ENCODE measurements at regions not wholly inside any gene's neighbourhood (a gene's known extent, or its start where the extent isn't known, plus 50 kb on each side); places are given as distances from the start of the nearest gene placed in this dataset.
"Not testable (repeated sequence)": the region's sequence is repeated elsewhere in the genome, so short reads cannot be mapped to it uniquely, and the experiment has no call there.

GRCh38 chr20:26373066-26373465 lies 676.4 kb upstream of the ZNF337 start:
- peaks cover 75% of the 10 kb centered on the region for H3K9me3 Mint-ChIP-seq
- not testable (repeated sequence) for DNase-seq; H3K4me1 Mint-ChIP-seq; H3K27ac Mint-ChIP-seq; H3K4me3 Mint-ChIP-seq; H3K36me3 Mint-ChIP-seq (ENCODE audit: low read depth); H3K27me3 Mint-ChIP-seq (ENCODE audit: low read depth, poor library complexity)

GRCh38 chr20:26354511-26354910 lies 657.9 kb upstream of the ZNF337 start:
- no peaks in the 10 kb centered on the region for H3K36me3 Mint-ChIP-seq (ENCODE audit: low read depth)
- no peak overlapping the region for H3K27ac Mint-ChIP-seq
- H3K9me3 Mint-ChIP-seq: peaks cover 78% of the 10 kb centered on the region
- no peak for DNase-seq
- H3K4me1 Mint-ChIP-seq: no peaks in the 10 kb centered on the region
- TF ChIP-seq CTCF (IDR thresholded peaks at IDR 0.05): no peak
- H3K4me3 Mint-ChIP-seq: no peak overlapping the region
- H3K27me3 Mint-ChIP-seq (ENCODE audit: low read depth, poor library complexity): no peaks in the 10 kb centered on the region

- Mint-ChIP-seq H3K27ac (no peak overlapping the region), H3K4me3 (no peak overlapping the region), H3K36me3 (ENCODE audit: low read depth) (no peaks in the 10 kb centered on the region), H3K9me3 (peaks cover 77% of the 10 kb centered on the region), H3K27me3 (ENCODE audit: low read depth, poor library complexity) (no peaks in the 10 kb centered on the region), H3K4me1 (no peaks in the 10 kb centered on the region)
- no peak for DNase-seq
- no peak for TF ChIP-seq CTCF (IDR thresholded peaks at IDR 0.05)
Measured at GRCh38 chr20:26347396-26347795, 650.7 kb upstream of the ZNF337 start.

- not testable (repeated sequence) for DNase-seq; H3K4me3 Mint-ChIP-seq; H3K27me3 Mint-ChIP-seq (ENCODE audit: low read depth, poor library complexity); H3K4me1 Mint-ChIP-seq; H3K36me3 Mint-ChIP-seq (ENCODE audit: low read depth); H3K27ac Mint-ChIP-seq
- peaks cover 55% of the 10 kb centered on the region for H3K9me3 Mint-ChIP-seq
Measured at GRCh38 chr20:26340460-26341065, 643.9 kb upstream of the ZNF337 start.

GRCh38 chr20:26324177-26324576 lies 627.5 kb upstream of the ZNF337 start:
- DNase-seq: no peak
- no peak for TF ChIP-seq CTCF (IDR thresholded peaks at IDR 0.05)
- Mint-ChIP-seq H3K9me3 (peaks cover 32% of the 10 kb centered on the region), H3K4me1 (no peaks in the 10 kb centered on the region), H3K4me3 (no peak overlapping the region), H3K36me3 (ENCODE audit: low read depth) (no peaks in the 10 kb centered on the region), H3K27me3 (ENCODE audit: low read depth, poor library complexity) (no peaks in the 10 kb centered on the region), H3K27ac (no peak overlapping the region)

- Mint-ChIP-seq H3K4me1 (no peaks in the 10 kb centered on the region), H3K9me3 (peaks cover 18% of the 10 kb centered on the region), H3K4me3 (no peak overlapping the region), H3K36me3 (ENCODE audit: low read depth) (no peaks in the 10 kb centered on the region), H3K27ac (no peak overlapping the region), H3K27me3 (ENCODE audit: low read depth, poor library complexity) (no peaks in the 10 kb centered on the region)
- no peak for DNase-seq
- no peak for TF ChIP-seq CTCF (IDR thresholded peaks at IDR 0.05)
Measured at GRCh38 chr20:26315054-26315453, 618.4 kb upstream of the ZNF337 start.

GRCh38 chr20:26309720-26310119 lies 613.1 kb upstream of the ZNF337 start:
- not testable (repeated sequence) for H3K36me3 Mint-ChIP-seq (ENCODE audit: low read depth); H3K4me3 Mint-ChIP-seq; H3K4me1 Mint-ChIP-seq; H3K27me3 Mint-ChIP-seq (ENCODE audit: low read depth, poor library complexity); DNase-seq; H3K27ac Mint-ChIP-seq
- H3K9me3 Mint-ChIP-seq: peaks cover 11% of the 10 kb centered on the region

All from nephron progenitor cell (in vitro differentiated cells).